Mammary epithelial cell (primary cell): ENCODE measurements at regions not wholly inside any gene's neighbourhood (a gene's known extent, or its start where the extent isn't known, plus 50 kb on each side); places are given as distances from the start of the nearest gene placed in this dataset.
"Not testable (repeated sequence)": the region's sequence is repeated elsewhere in the genome, so short reads cannot be mapped to it uniquely, and the experiment has no call there.

ENCODE experiments used
- EZH2 ChIP-seq: IDR thresholded peaks from 2 replicates; pipeline ENCODE4 v1.6.1; 2012; ENCODE audit warnings: low read length, inconsistent platforms, borderline replicate concordance
- TF ChIP-seq, protein P1 (sequence below), 2 donors: IDR thresholded peaks in 1 of 2; conservative IDR thresholded peaks in 1 of 2; 2 replicates each; pipeline ENCODE4 v1.5.1; 2011 to 2012; ENCODE audit warnings: inconsistent platforms in 2 of 2, low read length in 2 of 2, mild to moderate bottlenecking in 2 of 2, control low read depth in 1 of 2, low read depth in 1 of 2; ENCODE audit not compliant: insufficient read depth in 1 of 2; ENCODE audit errors: extremely low read depth in 1 of 2

DNA sequence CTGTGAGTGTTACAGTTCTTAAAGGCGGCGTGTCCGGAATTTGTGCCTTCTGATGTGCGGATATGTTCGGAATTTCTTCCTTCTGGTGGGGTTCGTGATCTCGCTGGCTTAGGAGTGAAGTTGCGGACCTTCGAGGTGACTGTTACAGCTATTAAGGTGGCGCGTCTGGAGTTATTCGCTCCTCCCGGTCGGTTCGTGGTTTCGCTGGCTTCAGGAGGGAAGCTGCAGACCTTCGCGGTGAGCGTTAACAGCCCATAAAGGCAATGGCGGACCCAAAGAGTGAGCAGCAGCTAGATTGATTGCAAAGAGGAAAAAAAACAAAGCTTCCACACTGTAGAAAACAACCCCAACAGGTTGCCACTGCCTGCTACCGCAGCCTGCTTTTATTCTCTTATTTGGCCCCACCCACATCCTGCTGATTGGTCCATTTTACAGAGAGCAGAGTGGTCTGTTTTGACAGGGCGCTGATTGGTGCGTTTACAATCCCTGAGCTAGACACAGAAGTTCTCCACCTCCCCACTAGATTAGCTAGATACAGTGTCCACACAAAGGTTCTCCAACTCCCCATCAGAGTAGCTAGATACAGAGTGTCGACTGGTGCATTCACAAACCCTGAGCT, 95.7 kb upstream of the MYO10 start:
- TF ChIP-seq, protein P1, sequence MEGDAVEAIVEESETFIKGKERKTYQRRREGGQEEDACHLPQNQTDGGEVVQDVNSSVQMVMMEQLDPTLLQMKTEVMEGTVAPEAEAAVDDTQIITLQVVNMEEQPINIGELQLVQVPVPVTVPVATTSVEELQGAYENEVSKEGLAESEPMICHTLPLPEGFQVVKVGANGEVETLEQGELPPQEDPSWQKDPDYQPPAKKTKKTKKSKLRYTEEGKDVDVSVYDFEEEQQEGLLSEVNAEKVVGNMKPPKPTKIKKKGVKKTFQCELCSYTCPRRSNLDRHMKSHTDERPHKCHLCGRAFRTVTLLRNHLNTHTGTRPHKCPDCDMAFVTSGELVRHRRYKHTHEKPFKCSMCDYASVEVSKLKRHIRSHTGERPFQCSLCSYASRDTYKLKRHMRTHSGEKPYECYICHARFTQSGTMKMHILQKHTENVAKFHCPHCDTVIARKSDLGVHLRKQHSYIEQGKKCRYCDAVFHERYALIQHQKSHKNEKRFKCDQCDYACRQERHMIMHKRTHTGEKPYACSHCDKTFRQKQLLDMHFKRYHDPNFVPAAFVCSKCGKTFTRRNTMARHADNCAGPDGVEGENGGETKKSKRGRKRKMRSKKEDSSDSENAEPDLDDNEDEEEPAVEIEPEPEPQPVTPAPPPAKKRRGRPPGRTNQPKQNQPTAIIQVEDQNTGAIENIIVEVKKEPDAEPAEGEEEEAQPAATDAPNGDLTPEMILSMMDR (conservative IDR thresholded peaks at IDR 0.05 in 1 of 2, IDR thresholded peaks at IDR 0.05 in 1 of 2; ENCODE audit: extremely low read depth in 1 of 2, insufficient read depth in 1 of 2, low read depth in 1 of 2, low read length in 2 of 2), result not testable (repeated sequence)
- TF ChIP-seq EZH2, result not testable (repeated sequence)
